ENCODE measurements at regions not wholly inside any gene's neighbourhood (a gene's known extent, or its start where the extent isn't known, plus 50 kb on each side); places are given as distances from the start of the nearest gene placed in this dataset.

- TF ChIP-seq EZH2phosphoT487 (IDR thresholded peaks at IDR 0.05) (no peak), EZH2 (IDR thresholded peaks at IDR 0.05) (no peak), CTCF (IDR thresholded peaks at IDR 0.05) (no peak)
These were observed 96.4 kb downstream of the EN1 start for GRCh38 chr2:118750959-118751565.

Measured in neural progenitor cell (in vitro differentiated cells).